RWPE1 (cell line): ENCODE measurements at regions not wholly inside any gene's neighbourhood (a gene's known extent, or its start where the extent isn't known, plus 50 kb on each side); places are given as distances from the start of the nearest gene placed in this dataset.
"Not testable (repeated sequence)": the region's sequence is repeated elsewhere in the genome, so short reads cannot be mapped to it uniquely, and the experiment has no call there.

Experiments
- CTCF ChIA-PET: fragments of 350-600 bp; sonication (Branson Sonifier 250); formaldehyde crosslinking; extraction: SDS; loops from one replicate; lab custom pipeline; 2021; lab: Yijun Ruan, JAX
- POLR2A ChIA-PET: fragments of 400-600 bp; formaldehyde crosslinking; extraction: SDS; loops from one replicate; lab custom pipeline; 2020; ENCODE audit warnings: antibody characterized with exemption; ENCODE audit not compliant: low non-redundant PET; lab: Yijun Ruan, JAX
- DNase-seq: peaks from one replicate; pipeline ENCODE4 v3.0.0; 2012; ENCODE audit warnings: low spot score
- H3K27ac ChIP-seq: fragments of 450-650 bp; 2 replicates; pipeline ENCODE4 v1.5.1; 2017
- TF ChIP-seq, protein P1 (sequence below): fragments of 450-650 bp; conservative IDR thresholded peaks from 2 replicates; pipeline ENCODE4 v1.5.1; 2017; ENCODE audit warnings: low read depth, mild to moderate bottlenecking

DNA sequence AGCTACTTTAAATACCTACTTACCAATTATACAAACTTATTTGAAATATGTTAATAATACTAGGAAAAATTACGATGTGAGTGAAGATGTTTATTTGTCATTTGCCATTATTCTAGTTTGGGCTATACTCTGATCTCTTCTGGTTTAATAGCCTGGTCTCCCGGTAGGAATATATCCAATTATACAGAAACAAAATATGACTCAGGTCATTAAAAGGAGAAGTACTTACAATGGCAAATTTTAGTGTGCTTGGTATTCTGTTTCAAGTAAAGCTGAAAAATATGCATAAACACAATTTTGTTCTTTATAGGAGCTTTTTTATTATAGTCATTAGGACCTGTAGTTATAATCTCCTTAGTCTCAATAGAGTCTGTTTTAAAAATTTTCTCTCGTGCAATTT lies 176.8 kb downstream of the SLCO4C1 start:
- TF ChIP-seq, protein P1, sequence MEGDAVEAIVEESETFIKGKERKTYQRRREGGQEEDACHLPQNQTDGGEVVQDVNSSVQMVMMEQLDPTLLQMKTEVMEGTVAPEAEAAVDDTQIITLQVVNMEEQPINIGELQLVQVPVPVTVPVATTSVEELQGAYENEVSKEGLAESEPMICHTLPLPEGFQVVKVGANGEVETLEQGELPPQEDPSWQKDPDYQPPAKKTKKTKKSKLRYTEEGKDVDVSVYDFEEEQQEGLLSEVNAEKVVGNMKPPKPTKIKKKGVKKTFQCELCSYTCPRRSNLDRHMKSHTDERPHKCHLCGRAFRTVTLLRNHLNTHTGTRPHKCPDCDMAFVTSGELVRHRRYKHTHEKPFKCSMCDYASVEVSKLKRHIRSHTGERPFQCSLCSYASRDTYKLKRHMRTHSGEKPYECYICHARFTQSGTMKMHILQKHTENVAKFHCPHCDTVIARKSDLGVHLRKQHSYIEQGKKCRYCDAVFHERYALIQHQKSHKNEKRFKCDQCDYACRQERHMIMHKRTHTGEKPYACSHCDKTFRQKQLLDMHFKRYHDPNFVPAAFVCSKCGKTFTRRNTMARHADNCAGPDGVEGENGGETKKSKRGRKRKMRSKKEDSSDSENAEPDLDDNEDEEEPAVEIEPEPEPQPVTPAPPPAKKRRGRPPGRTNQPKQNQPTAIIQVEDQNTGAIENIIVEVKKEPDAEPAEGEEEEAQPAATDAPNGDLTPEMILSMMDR = no peak
- no peak for DNase-seq
- ChIA-PET POLR2A (no interaction called here), CTCF (no interaction called here)
- H3K27ac ChIP-seq = no peak overlapping the region

DNA sequence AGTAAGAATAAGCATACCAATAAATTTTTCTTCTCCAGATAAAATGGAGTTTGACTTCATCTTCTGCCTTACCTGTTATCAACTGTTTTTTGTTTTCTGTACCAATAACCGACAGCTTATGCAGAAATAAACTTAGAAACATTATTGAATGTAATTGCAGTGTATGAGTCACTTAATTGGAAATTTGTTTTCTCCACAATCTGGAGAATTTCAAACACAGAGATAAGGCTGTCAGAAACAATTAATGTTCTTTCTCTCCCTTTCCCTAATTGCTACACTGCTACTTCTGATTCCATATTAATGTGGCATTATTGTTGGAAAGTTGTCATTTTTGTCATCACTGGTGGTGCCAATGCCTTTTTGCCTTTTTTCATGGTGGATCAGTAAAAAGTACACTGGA lies 180.3 kb downstream of the SLCO4C1 start:
- DNase-seq = no peak
- ChIA-PET POLR2A (no interaction called here), CTCF (no interaction called here)
- no peak overlapping the region for H3K27ac ChIP-seq
- TF ChIP-seq, protein P1 = no peak

DNA sequence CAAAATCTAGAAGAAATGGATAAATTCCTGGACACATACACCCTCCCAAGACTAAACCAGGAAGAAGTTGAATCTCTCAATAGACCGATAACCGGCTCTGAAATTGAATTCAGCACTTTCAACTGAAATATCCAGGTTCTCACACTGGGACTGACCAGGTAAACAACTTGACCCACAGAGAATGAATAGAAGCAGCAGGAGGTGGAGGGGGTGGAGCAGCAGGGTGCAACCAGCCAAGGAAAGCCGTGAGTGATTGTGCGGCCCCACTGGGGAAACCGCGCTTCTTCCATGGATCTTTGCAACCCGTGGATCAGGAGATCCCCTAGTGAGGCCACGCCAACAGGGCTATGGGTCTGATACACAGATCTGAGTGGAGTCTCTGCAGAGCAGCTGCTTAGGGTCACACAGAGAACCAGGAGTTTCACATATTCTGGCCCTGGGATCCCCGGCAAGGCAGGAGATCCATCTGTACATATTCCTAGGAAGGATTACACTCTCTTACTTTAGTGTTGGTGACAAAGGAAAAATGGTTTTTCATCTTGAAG lies 181.5 kb downstream of the SLCO4C1 start:
- TF ChIP-seq, protein P1 = no peak
- CTCF ChIA-PET = no interaction called here
- no peak overlapping the region for H3K27ac ChIP-seq
- DNase-seq = no peak
- POLR2A ChIA-PET = no interaction called here

DNA sequence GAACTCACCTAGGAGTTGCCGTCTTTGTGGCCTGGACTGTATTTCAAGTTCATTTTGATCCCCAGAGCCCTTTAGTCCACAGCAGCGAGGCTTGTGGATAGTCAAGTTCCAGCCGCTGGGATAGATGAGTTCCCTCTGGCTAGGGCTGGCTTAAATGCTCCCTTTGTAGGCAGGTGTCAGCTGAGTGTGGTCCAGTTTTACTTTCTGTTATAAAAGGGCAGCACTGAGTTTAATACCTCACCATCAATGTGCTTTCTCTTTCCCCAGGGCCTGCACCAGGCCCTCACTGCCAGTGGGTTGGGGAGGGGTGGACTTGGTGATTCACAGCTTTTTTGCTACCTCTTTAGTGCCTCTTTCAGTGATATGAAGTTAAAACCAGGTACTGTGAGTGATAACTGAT lies 188.2 kb downstream of the SLCO4C1 start:
- DNase-seq = no peak
- TF ChIP-seq, protein P1 = no peak
- CTCF ChIA-PET = no interaction called here

DNA sequence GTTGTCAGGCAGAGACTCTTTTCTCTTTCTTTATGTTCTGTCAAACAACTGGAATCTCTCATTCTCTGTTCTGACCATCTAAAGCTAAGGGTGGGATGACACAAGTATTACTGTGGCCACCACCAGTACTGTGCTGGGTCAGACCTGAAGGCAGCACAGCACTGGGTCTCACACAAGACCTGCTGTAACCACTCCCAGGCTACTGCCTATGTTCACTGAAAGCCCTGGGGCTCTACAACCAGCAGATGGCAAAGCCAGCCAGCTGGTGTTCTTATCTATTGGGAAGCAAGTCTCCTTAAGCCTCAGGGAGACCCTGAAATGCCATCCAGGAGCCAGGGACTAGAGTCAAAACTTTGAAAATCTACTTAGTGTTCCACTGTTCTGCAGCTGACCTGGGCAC lies 189.5 kb downstream of the SLCO4C1 start:
- POLR2A ChIA-PET = no interaction called here
- DNase-seq = no peak
- no peak overlapping the region for H3K27ac ChIP-seq
- CTCF ChIA-PET = interaction anchor here (0.5 kb wide), 1 partner anchor 164 kb away, joined by 3 read pairs; no protein-coding TSS in a partner anchor
- TF ChIP-seq, protein P1 = no peak

More for the DNA sequence above, 188.2 kb downstream of the SLCO4C1 start:
- no peak overlapping the region for H3K27ac ChIP-seq
- POLR2A ChIA-PET = no interaction called here

DNA sequence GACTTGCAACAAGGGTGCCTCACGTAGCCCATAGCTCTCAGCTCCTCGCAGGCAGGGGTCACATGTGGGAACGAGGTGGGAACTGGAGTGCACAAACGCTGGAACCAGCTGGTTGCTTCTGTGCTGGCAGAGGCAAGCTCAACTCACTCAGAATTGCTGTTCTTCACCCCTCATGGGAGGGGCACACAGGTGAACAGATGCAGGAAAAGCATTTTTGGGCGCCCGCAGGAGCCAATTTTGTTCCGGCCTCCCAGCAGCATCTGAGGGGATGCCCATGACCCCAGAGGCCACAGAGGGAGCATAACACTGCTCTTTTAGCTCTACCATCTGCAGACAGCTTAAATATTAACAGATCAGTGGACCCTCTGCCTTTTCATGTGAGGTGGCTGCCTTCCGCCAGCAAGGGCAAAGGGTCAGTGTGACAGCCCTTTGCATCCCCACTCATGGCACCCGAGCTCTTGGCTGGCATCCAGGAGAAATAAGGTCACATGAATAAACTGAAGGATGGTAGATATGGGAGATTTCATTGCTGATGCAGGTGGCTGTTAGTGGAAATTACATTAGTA lies 196.2 kb downstream of the SLCO4C1 start:
- TF ChIP-seq, protein P1 = no peak
- no peak overlapping the region for H3K27ac ChIP-seq
- CTCF ChIA-PET = no interaction called here
- POLR2A ChIA-PET = no interaction called here
- no peak for DNase-seq

DNA sequence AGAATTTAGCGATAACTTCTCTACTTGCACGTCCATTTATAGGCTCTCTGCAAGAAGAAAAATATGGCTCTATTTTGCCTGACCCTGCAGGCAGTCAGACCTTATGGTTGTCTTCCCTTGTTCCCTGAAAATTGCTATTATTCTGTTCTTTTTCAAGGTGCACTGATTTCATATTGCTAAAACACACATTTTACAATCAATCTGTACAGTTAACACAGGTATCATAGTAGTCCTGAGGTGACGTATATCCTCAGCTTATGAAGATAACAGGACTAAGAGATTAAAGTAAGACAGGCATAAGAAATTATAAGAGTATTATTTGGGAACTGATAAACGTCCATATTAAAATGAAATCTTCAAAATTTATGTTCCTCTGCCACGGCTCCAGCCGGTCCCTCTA lies 197.0 kb downstream of the SLCO4C1 start:
- H3K27ac ChIP-seq, POLR2A ChIA-PET, CTCF ChIA-PET, DNase-seq: not testable (repeated sequence)

DNA sequence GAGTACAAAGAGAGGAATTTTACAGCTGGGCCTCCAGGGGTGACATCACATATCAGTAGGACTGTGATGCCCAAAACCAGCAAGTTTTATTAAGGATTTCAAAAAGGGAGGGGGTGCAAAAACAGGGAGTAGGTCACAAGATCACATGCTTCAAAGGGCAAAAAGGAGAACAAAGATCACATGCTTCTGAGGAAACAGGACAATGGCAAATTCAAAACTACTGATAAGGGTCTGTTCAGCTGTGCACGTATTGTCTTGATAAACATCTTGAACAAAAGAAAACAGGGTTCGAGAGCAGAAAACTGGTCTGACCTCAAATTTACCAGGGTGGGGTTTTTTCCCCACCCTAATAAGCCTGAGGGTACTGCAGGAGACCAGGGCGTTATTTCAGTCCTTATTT lies 197.5 kb downstream of the SLCO4C1 start:
- H3K27ac ChIP-seq, CTCF ChIA-PET, DNase-seq, POLR2A ChIA-PET: not testable (repeated sequence)
